ENCODE measurements at regions not wholly inside any gene's neighbourhood (a gene's known extent, or its start where the extent isn't known, plus 50 kb on each side); places are given as distances from the start of the nearest gene placed in this dataset.

DNA sequence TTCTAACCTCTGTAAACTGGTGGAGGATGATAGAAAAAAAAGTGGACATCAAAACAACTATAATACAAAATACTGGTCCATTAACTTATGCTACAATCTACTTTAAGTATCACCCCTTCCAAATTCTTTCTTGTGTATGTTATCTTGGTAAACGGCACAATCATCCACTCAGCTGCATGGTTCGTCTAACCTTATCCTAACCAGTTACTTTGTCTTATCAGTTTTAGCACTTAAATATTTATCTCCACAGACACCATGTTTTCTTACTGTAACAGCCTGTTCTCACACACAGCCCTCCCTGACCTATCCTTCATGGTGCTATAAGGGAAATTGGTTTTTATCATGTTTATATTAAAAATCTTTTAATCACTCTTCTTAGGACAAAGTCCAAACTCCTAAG, 157.2 kb downstream of the PTGER3 start:
- Histone ChIP-seq H3K27me3 (no peaks in the 10 kb centered on the region), H3K4me1 (no peaks in the 10 kb centered on the region), H3K4me3 (no peak overlapping the region), H3K27ac (no peak overlapping the region), H3K9me3 (no peaks in the 10 kb centered on the region), H3K36me3 (no peaks in the 10 kb centered on the region)
- intact Hi-C loops (cut with DNase I; ENCODE audit: low total_unique reads) = no loop called here
- TF ChIP-seq, protein P1, sequence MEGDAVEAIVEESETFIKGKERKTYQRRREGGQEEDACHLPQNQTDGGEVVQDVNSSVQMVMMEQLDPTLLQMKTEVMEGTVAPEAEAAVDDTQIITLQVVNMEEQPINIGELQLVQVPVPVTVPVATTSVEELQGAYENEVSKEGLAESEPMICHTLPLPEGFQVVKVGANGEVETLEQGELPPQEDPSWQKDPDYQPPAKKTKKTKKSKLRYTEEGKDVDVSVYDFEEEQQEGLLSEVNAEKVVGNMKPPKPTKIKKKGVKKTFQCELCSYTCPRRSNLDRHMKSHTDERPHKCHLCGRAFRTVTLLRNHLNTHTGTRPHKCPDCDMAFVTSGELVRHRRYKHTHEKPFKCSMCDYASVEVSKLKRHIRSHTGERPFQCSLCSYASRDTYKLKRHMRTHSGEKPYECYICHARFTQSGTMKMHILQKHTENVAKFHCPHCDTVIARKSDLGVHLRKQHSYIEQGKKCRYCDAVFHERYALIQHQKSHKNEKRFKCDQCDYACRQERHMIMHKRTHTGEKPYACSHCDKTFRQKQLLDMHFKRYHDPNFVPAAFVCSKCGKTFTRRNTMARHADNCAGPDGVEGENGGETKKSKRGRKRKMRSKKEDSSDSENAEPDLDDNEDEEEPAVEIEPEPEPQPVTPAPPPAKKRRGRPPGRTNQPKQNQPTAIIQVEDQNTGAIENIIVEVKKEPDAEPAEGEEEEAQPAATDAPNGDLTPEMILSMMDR (IDR thresholded peaks at IDR 0.05) = no peak
- DNase-seq (ENCODE audit: low spot score in 2 of 2) = no peak

DNA sequence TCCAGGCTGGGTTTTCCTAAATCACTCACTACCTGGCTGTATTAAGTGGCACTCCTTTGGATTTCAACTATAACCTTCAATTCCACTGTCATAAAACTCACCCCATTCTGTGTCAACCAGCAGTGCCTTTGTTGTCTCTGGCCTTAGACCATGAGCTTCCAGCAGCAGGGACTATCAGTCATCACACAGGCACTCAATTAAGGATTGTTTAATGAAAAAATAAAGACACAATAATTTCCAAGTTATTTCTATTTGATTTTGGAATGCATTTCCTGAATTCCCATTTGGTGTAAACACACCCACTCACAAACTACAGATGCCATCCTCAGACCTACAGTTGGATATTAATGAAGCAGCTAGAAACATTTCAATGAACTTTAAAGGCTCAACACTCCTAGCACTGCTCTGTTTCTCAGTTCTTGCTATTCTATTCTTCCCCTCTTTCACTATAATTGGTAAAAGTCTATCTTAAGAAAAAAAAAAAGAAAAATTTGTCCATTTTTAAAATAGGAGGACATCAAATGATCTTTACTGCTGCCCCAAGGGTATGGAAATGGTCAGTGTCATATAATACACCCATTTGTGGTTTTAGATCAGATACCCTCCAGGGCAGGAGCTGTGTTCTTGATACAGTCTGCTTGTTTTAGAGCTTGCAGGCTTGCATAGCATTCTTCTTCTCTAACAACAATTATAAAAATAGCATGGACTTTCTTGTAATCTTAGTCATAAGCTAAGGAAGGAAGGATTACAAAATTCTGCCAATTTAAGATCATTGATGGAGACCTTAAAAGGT, 156.4 kb downstream of the PTGER3 start:
- intact Hi-C loops (cut with DNase I; ENCODE audit: low total_unique reads) = no loop called here
- TF ChIP-seq POLR2A (IDR thresholded peaks at IDR 0.05) (no peak), POLR2AphosphoS5 (IDR thresholded peaks at IDR 0.05) (no peak)
- TF ChIP-seq, protein P1 (IDR thresholded peaks at IDR 0.05) = no peak

DNA sequence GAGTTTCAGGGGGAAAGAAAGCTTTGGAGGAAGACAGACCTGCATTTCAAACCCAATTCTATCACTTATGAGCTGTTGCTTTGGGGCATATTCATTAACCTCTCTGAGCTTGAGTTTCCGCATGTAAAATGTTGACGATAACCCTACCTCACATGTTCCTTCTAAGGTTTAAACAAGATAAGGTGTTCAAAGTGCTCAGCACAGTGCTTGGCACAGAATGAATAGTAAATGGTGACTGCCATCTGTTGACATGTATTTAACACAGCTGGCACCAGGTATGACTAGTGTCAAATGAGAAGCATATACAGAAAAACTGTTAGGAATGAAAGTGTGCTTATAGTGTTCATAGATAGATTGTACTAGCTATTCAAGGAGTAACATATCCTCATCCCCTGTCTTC, 155.5 kb downstream of the PTGER3 start:
- Histone ChIP-seq H3K27ac (no peak overlapping the region), H3K4me3 (no peak overlapping the region), H3K9me3 (no peaks in the 10 kb centered on the region), H3K27me3 (no peaks in the 10 kb centered on the region), H3K4me1 (no peaks in the 10 kb centered on the region), H3K36me3 (no peaks in the 10 kb centered on the region)
- TF ChIP-seq POLR2A (IDR thresholded peaks at IDR 0.05) = no peak
- TF ChIP-seq, protein P1 (IDR thresholded peaks at IDR 0.05) = no peak
- TF ChIP-seq POLR2AphosphoS5 (IDR thresholded peaks at IDR 0.05) = no peak
- DNase-seq (ENCODE audit: low spot score in 2 of 2) = no peak
- intact Hi-C loops (cut with DNase I; ENCODE audit: low total_unique reads) = no loop called here

More for the DNA sequence above, 156.4 kb downstream of the PTGER3 start:
- no peak for DNase-seq (ENCODE audit: low spot score in 2 of 2)
- Histone ChIP-seq H3K9me3 (no peaks in the 10 kb centered on the region), H3K36me3 (no peaks in the 10 kb centered on the region), H3K27me3 (no peaks in the 10 kb centered on the region), H3K4me1 (no peaks in the 10 kb centered on the region), H3K4me3 (no peak overlapping the region), H3K27ac (no peak overlapping the region)

DNA sequence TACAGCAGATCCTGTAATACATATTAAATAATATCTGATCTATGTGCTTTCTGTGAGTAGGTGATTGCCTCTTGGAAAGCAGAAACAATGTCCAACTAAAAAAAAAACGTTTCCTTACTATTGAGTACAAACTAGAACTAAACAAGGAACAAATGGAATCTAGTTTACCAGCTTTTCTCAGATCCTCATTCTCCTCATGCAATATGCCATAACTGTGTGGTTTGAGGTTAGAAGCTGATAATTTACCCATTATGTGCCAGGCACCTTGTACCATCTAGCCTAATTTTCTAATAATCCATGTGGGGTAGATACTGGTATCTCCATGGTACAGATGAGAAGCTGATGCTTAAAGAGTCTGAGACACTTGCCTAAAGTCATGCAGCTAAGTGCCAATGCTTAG, 154.7 kb downstream of the PTGER3 start:
- no peaks in the 10 kb centered on the region for H3K36me3 ChIP-seq
- H3K4me1 ChIP-seq = no peaks in the 10 kb centered on the region
- intact Hi-C loops (cut with DNase I; ENCODE audit: low total_unique reads) = no loop called here
- TF ChIP-seq, protein P1 (IDR thresholded peaks at IDR 0.05) = no peak
- TF ChIP-seq POLR2AphosphoS5 (IDR thresholded peaks at IDR 0.05) = no peak
- no peak overlapping the region for H3K27ac ChIP-seq
- H3K9me3 ChIP-seq = no peaks in the 10 kb centered on the region
- no peak for DNase-seq (ENCODE audit: low spot score in 2 of 2)
- no peaks in the 10 kb centered on the region for H3K27me3 ChIP-seq
- no peak overlapping the region for H3K4me3 ChIP-seq

DNA sequence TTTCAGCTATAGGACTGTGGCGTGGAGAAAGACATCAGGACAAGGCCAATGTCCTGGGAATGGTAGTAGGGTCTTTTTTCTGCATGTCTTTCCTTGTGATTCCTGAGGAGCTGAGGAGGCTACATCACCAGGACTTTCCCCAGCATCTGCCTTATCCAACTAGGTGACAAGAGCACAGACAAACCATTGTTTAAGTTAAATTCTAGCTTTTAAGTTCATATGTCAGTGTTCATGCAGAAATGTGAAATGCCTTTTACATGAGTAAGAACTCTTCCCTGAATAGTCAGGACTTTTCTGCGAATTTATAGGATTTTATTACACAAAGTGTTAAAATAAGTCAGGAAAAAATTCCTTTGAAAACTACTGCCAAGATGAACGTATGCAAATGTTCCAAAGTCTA, 154.2 kb downstream of the PTGER3 start:
- no peak overlapping the region for H3K27ac ChIP-seq
- no peak for DNase-seq (ENCODE audit: low spot score in 2 of 2)
- no peaks in the 10 kb centered on the region for H3K9me3 ChIP-seq
- H3K4me1 ChIP-seq = no peaks in the 10 kb centered on the region
- TF ChIP-seq, protein P1 (IDR thresholded peaks at IDR 0.05) = no peak
- TF ChIP-seq POLR2AphosphoS5 (IDR thresholded peaks at IDR 0.05) (no peak), POLR2A (IDR thresholded peaks at IDR 0.05) (no peak)
- intact Hi-C loops (cut with DNase I; ENCODE audit: low total_unique reads) = no loop called here
- H3K36me3 ChIP-seq = no peaks in the 10 kb centered on the region
- H3K4me3 ChIP-seq = no peak overlapping the region
- H3K27me3 ChIP-seq = no peaks in the 10 kb centered on the region
